Psoas muscle (tissue), 7 donors: ENCODE measurements at regions not wholly inside any gene's neighbourhood (a gene's known extent, or its start where the extent isn't known, plus 50 kb on each side); places are given as distances from the start of the nearest gene placed in this dataset.

ENCODE experiments used
- ATAC-seq, 4 donors: fragments of 200-7000 bp; cut with Tn5 transposase; one replicate each; pipeline ENCODE4 v1.9.1; 2020; ENCODE audit warnings: moderate library complexity in 3 of 4, mild to moderate bottlenecking in 2 of 4
- DNase-seq, 2 donors: peaks; one replicate each; pipeline ENCODE4 v3.0.0-alpha.2; 2020
- H3K27ac ChIP-seq: fragments of 200-600 bp; one replicate; pipeline ENCODE4 v1.8.0; 2022
- H3K27me3 ChIP-seq, 3 donors: fragments of 200-600 bp in 1 of 3; one replicate each; pipeline versions ENCODE4 v1.6.1 to v1.8.0; 2013 to 2022; ENCODE audit warnings: low read length in 2 of 3, mild to moderate bottlenecking in 2 of 3, moderate library complexity in 1 of 3; ENCODE audit not compliant: insufficient read depth in 3 of 3
- H3K36me3 ChIP-seq, 2 donors: fragments of 200-600 bp in 1 of 2; one replicate each; pipeline versions ENCODE4 v1.6.1 to v1.8.0; 2013 to 2022; ENCODE audit warnings: low read depth in 1 of 2, mild to moderate bottlenecking in 1 of 2, moderate library complexity in 1 of 2; ENCODE audit not compliant: insufficient read depth in 1 of 2
- H3K4me1 ChIP-seq: fragments of 200-600 bp; one replicate; pipeline ENCODE4 v1.8.0; 2022
- H3K4me3 ChIP-seq: fragments of 200-600 bp; one replicate; pipeline ENCODE4 v1.8.0; 2022; ENCODE audit warnings: mild to moderate bottlenecking
- H3K9me3 ChIP-seq: fragments of 200-600 bp; one replicate; pipeline ENCODE4 v1.8.0; 2022
- WGBS, 3 donors: extraction: QIAGEN DNeasy Blood & Tissue Kit; methylation state at CpG; one replicate each; pipeline versions ENCODE4 v1.1.6 to v1.1.7; 2013; 5-methylcytosine and 5-hydroxymethylcytosine counted together
- intact Hi-C, 2 donors: fragments of 100-400 bp; cut with DNase I; formaldehyde crosslinking; loops; one replicate each; pipeline versions ENCODE4 v1.11.0 to v1.14.2; 2022
- TF ChIP-seq, protein P1 (sequence below): fragments of 200-600 bp; IDR thresholded peaks from one replicate; pipeline ENCODE4 v1.8.0; 2022; ENCODE audit warnings: antibody characterized with exemption
- donor health status: healthy with polysubstance abuse.
- donor health status: DM: no; HTN: no; CAD: no; lungs with moderate emphysema.
- donor health status: Bipolar disorder and iron deficiency.
- donor health status: healthy.
- donor health status: DM: yes; HTN: yes; CAD: no.
- donor health status: DM: no; HTN: no; CAD: no.
- donor health status: DM: yes; HTN: yes; CAD: no.

DNA sequence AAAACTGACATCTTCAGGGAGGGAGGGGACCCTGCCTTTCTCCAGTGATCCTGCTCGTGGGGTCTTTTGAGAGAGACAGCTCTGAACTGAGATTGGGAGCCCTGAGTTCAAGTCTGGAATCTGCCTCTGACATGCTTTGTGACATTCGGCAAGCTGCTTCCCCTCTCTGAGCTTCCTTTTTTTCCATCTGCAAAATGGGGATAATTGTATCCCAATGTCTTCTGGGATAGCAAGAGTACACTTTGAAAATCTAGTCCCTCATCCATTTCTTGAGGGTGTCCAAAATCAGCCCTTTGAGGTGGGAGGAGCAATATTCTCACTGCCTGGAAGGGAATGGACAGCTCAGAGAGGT is 186.3 kb downstream of the RGS3 start:
- intact Hi-C loops, result no loop called here
- DNase-seq (no peak), ATAC-seq (no peak)
- Histone ChIP-seq H3K9me3 (no peaks in the 10 kb centered on the region), H3K4me3 (no peak overlapping the region), H3K4me1 (peaks cover 11% of the 10 kb centered on the region), H3K36me3 (no peaks in the 10 kb centered on the region), H3K27me3 (no peaks in the 10 kb centered on the region), H3K27ac (no peak overlapping the region)
- TF ChIP-seq, protein P1, sequence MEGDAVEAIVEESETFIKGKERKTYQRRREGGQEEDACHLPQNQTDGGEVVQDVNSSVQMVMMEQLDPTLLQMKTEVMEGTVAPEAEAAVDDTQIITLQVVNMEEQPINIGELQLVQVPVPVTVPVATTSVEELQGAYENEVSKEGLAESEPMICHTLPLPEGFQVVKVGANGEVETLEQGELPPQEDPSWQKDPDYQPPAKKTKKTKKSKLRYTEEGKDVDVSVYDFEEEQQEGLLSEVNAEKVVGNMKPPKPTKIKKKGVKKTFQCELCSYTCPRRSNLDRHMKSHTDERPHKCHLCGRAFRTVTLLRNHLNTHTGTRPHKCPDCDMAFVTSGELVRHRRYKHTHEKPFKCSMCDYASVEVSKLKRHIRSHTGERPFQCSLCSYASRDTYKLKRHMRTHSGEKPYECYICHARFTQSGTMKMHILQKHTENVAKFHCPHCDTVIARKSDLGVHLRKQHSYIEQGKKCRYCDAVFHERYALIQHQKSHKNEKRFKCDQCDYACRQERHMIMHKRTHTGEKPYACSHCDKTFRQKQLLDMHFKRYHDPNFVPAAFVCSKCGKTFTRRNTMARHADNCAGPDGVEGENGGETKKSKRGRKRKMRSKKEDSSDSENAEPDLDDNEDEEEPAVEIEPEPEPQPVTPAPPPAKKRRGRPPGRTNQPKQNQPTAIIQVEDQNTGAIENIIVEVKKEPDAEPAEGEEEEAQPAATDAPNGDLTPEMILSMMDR, result no peak
- WGBS, 3 donors, result 86 to 96% (median 94%) methylated on average over 2 of the region's 2 CpGs

DNA sequence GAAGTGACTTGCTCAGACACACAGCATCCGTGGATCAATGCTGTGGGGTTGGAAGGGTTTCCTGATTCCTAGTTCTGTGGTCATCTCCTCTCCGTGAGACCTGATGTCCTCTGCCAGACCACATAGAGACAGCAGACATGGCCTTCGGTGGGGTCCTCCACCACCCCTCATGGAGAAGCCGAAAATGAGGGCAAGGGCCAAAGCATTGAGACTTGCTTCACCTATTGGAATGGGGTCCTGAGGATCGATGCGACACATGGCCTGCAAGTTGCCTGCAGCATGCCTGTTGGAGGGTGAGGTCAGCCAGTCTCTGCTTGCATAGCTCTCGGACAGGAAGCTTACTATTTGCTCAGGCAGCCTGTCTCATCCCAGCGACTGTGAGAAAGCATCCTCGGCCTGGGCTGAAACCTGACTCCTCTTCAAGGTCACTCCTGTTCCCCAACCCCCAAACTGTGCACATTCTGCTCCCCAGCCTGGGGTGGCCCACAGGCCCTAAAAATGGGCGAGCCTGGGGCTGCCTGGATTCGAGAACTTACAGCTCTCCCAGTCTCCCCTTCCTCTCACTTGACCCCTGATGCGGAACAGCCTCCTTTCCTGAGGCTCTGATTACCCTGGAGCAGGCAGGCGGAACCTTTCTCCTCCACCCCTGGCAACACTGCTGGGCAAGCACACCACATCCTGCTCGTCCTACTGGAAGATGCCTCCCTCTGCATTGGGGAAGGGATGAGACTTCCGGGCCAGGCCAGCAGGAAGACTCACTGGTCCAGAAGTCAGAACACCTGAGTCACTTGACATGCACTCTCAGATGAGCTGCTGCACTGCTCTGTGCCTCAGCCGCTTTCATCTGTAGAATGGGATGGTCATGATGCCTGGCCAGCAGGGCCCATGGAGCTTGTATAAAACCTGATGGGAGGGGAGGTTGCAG is 186.9 kb downstream of the RGS3 start:
- Histone ChIP-seq H3K27me3 (no peaks in the 10 kb centered on the region), H3K9me3 (no peaks in the 10 kb centered on the region), H3K36me3 (no peaks in the 10 kb centered on the region), H3K4me1 (peaks cover 12% of the 10 kb centered on the region), H3K4me3 (no peak overlapping the region), H3K27ac (no peak overlapping the region)
- ATAC-seq, result no peak
- intact Hi-C loops, result no loop called here
- DNase-seq, result no peak
- 77 to 84% (median 82%) methylated on average over 15 to 16 of the region's 16 CpGs for WGBS, 3 donors
- TF ChIP-seq, protein P1, result no peak

- no peaks in the 10 kb centered on the region for H3K9me3 ChIP-seq
- no peak for DNase-seq
- H3K27me3 ChIP-seq, result no peaks in the 10 kb centered on the region
- intact Hi-C loops, result no loop called here
- TF ChIP-seq, protein P1, result no peak
- no peak overlapping the region for H3K4me3 ChIP-seq
- no peaks in the 10 kb centered on the region for H3K36me3 ChIP-seq
- ATAC-seq, result no peak
- no peak overlapping the region for H3K27ac ChIP-seq
- H3K4me1 ChIP-seq, result peaks cover 14% of the 10 kb centered on the region
- WGBS, 3 donors, result 95 to 100% (median 98%) methylated on average over 3 of the region's 3 CpGs
Measured at GRCh38 chr9:113651896-113652295, 188.4 kb downstream of the RGS3 start.

- no peak overlapping the region for H3K27ac ChIP-seq
- no peaks in the 10 kb centered on the region for H3K36me3 ChIP-seq
- intact Hi-C loops, result no loop called here
- H3K9me3 ChIP-seq, result no peaks in the 10 kb centered on the region
- 44 to 62% (median 56%) methylated on average over 6 of the region's 6 CpGs for WGBS, 3 donors
- ATAC-seq (no peak), DNase-seq (no peak)
- TF ChIP-seq, protein P1, result no peak
- no peaks in the 10 kb centered on the region for H3K27me3 ChIP-seq
- H3K4me1 ChIP-seq, result peaks cover 16% of the 10 kb centered on the region
- no peak overlapping the region for H3K4me3 ChIP-seq
Measured at GRCh38 chr9:113652355-113653152, 189.0 kb downstream of the RGS3 start.
